HG02981 (cell line): ENCODE measurements at regions not wholly inside any gene's neighbourhood (a gene's known extent, or its start where the extent isn't known, plus 50 kb on each side); places are given as distances from the start of the nearest gene placed in this dataset.

Source experiments
- ATAC-seq: cut with Tn5 transposase; IDR thresholded peaks from one replicate; pipeline ENCODE4 v1.9.1; 2021; ENCODE audit warnings: mild to moderate bottlenecking, moderate library complexity; ENCODE audit not compliant: unreplicated experiment

- no peak for ATAC-seq
Observed at GRCh38 chr1:181369416-181369815, 113.9 kb upstream of the CACNA1E start.

DNA sequence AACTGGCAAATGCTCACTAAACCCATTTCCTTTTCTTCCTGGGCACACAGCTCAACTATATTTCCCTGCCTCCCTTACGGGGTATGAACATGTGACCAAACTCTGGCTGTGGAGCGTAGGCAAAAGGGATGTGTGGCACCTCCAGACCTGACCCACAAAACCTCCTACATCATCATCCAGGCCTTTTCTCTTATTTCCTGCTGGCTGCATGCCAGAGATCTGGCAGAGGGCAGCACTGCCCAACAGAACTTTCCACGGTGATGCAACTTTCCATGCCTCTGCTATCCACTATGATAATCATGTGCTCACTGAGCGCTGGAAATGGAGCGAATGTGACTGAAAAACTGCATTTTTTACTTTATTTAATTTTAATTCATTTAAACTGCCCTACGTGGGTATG lies 99.6 kb upstream of the CACNA1E start:
- no peak for ATAC-seq

GRCh38 chr1:181386340-181386739 lies 97.0 kb upstream of the CACNA1E start:
- no peak for ATAC-seq

DNA sequence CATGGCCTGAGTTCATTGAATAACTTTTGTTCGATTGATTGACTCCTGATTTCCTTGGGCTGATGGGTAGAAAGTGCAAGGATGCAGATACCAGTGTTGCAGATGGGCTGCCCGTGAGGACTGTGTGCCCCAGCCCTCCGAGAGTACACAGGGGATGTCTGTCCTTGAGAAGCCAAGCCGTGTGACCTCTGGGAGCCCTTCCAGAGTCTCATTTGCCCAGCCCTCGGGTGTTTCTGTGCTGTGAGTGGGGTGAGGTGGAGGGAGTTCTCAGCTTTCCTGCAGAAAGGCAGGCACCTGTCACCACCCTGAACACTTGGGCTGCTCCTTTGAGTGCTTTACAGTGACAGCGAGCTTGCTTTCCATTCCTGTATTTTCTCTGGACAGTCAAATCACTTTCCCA lies 96.4 kb upstream of the CACNA1E start:
- ATAC-seq: no peak

DNA sequence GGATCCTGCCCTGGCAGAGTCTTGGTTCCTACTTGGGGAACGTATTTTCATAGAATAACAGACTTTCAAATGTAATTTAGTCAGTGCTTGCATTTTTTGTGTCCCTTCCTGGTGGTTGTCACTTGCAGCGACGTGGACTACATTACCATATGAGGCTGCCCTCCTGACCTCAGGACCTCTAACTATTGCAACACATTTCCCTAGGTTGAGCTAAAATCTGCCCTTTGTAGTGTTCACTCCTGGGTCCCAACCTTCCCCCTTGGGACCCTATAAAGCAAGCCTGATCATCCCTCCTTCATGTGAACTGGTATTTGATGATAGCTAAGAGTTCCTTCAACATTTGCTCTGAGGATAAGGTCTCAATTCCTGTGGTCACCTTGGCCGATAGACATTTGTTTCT lies 95.6 kb upstream of the CACNA1E start:
- ATAC-seq: no peak

GRCh38 chr1:181390410-181391077 lies 92.8 kb upstream of the CACNA1E start:
- no peak for ATAC-seq

DNA sequence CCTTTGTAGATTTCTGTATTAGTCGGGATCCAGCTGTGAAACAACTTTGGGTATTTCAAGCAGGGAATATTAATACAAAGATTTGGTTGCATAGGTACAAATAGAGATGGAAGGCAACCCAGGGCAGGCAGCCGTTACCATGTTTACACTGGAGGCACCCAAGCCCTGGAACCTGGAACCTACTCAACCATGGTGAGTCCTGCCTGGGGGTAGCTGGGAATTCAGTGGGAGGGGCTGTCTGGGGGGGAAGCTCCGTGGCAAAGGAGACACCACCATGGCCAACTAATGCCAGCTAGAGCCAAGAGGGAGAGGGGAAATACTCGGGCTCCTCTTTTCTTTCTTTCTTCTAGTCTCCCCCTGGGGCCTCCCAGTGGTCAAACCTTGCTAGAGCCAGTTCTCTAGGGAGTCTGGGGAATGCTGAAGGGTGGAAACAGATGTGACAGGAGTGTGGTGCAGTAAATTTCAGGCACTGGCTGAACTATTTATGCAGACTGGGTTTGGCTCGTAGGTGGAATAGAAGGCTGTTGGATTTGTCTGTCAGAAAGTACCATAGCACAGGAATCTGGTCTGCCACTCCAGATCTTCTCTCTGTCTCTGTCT lies 91.9 kb upstream of the CACNA1E start:
- no peak for ATAC-seq

DNA sequence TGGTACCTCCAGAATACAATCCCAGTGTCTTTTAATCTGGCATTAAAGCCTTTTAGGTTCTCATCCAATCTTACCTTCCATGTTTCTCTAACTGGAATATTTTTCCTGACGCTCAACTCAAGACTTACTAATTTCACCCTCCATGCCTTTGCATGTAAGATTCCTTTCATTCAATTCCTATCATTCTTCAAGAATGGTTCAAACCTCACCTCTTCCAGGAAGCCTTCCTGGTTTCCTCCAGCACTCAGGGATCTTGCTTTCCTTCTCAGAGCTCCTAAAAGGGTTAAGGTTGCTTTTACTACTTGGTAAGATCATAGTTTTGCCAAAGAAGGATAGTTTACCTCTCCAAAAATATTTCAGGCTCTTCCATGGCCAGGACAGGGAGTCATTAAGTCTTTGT lies 91.2 kb upstream of the CACNA1E start:
- ATAC-seq: no peak

DNA sequence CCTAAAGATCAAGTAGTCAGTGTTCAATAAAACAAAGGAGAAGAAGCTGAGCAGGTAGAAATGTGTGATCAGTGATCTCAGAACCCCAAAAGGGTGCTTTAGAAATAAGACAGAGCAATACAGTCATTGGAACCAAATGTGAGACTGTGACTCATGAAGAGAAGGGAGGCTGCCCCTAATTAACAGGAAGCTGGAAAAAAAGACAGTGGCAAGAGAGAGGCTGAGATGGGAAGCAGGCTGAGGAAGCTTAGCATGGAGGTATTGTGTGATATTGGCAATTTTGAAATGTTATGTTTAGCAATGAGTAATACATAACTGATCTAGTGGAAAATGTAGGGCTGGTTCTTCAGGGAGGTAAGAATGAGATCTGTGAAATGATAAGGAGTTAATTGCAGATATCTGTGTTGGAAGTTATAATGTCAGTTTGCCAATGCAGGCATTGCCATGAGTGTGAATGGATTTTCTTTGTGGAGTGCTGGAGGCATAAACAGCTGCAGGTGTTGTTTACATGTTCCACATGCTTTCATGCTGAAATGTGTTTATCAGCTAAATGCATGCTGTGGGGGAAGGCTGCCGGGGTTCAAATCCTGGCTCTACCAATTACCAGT lies 90.6 kb upstream of the CACNA1E start:
- no peak for ATAC-seq

GRCh38 chr1:181394766-181395165 lies 88.6 kb upstream of the CACNA1E start:
- no peak for ATAC-seq

DNA sequence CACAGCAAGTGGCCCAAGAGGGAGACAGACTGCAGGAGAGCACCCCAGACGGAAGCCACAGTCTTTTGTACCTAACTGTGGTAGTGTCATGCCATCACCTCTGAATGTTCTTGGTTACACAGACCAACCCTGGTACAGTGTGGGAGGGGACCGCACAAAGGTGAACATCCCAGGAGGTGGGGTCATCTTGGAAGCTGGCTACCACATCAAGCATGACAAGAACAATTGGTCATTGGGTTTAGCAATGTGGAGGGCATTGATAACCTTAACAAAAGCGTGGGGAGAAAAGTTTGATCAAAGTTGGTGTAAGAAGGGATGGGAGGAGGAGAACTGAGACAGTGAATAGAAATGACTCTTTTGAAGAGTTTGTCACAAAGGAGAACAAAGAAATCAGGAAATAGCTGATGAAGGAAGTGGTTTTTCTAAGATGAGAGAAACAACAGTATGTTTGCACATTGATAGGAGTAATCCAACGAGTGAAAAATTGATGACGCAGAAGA lies 87.1 kb upstream of the CACNA1E start:
- no peak for ATAC-seq

GRCh38 chr1:181396811-181397210 lies 86.5 kb upstream of the CACNA1E start:
- no peak for ATAC-seq

DNA sequence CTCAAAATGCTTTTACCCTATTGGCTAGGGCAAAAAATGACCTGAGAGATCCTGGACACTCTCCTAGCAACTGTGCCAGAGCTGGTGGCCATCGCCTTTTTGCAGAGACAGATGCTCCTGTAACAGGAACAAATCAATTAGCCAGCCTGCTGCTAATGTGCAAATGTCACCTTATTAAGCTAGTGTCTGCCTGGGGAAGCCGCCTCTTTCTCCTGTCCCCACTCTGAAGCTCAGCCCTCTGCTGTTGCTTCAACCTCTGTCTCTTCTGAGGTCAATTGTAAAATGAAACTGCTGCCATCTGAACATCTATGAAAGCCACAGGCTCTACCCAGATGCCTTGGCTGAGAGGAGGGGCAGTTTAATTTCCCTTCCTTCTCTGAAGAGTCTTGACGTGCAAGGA lies 85.5 kb upstream of the CACNA1E start:
- ATAC-seq: peak; percentile 55

DNA sequence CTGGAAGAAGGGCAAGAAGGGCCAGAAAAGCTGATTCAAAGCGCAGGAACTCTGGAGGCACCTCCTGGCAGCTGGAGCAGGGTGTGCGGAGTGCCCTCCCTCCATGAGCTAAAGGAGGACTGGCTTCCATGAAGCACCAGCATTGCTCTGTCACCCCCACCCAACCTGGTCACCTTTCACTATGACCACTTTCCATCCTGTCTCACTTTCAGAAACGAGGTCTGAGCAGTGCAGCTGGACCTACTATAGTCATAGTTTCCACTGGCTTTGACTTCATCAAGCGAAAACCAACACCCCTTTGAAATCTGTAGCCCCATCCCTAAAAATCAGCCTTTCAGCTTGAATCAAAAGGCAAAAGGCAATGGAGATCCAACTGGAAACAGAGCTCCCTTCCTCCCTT lies 84.8 kb upstream of the CACNA1E start:
- peak; percentile 89 for ATAC-seq

DNA sequence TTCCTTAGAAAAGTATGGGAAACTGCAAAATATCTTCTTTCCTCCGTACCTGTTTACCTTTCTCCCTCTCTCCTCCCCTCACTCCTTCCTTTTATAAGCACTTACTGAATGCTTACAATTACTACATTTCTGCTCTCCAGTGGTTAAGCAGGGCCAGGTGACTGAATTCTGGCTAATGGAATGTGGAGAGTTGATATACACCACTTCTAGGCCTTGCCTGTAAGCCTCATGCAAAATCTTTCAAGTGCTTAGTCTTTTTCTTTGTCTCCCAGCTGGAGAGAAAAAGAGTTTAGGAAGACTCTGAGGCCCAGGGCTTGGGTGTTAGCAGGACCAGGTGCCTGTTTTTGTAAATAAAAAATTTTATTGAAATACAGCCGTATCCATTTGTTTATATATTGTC lies 77.7 kb upstream of the CACNA1E start:
- ATAC-seq: no peak

DNA sequence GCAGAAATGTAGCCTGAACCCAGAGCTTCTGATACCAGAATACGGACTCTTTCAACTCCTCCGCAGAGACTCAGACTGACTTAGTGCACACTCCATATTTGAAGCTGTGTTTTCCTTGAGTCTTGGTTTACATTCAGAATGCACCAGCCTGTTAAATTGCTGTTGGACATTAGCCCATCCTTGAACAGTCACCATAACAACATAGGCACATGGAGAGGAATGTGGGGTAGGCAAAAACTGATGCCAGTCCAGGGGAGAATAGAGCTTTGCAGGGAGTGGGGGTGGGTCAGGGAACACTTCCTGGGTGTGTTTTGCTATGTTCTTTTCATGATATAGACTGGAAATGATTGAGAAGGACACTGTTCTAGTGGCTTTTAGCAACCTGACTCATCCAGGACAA lies 76.3 kb upstream of the CACNA1E start:
- ATAC-seq: no peak

- no peak for ATAC-seq
Observed at GRCh38 chr1:181409981-181410380, 73.3 kb upstream of the CACNA1E start.

- ATAC-seq: no peak
Observed at GRCh38 chr1:181412746-181413145, 70.6 kb upstream of the CACNA1E start.

DNA sequence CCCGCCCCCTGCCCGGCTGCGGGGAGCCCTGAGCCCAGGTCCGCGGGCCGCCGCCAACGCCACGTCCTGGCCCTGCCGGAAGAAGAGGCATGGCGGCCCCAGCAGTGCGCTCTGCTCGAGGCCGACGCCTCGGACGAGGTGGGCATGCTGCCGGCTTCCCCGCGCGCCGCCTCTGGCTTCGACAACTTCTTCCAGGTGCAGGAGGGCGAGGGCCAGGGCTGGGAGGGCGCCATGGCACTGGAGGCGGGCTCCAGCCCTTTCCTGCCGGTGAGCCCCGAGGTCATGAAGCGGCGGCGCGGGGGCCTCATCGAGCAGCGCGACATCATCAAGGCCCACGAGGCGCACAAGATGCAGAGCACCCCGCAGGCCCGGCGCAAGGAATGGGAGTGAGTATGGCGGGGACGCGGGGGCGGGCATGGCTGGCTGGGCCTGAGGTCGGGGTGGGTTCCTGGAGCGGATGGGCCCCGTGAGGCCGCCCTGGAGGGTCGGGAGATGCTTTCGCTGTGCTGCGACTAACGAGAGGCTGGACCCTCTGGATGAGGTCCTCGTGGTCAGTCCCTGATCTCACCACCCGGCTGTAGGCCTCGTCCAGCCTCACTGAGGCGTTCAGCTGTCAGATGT lies 70.0 kb upstream of the CACNA1E start:
- ATAC-seq: no peak

DNA sequence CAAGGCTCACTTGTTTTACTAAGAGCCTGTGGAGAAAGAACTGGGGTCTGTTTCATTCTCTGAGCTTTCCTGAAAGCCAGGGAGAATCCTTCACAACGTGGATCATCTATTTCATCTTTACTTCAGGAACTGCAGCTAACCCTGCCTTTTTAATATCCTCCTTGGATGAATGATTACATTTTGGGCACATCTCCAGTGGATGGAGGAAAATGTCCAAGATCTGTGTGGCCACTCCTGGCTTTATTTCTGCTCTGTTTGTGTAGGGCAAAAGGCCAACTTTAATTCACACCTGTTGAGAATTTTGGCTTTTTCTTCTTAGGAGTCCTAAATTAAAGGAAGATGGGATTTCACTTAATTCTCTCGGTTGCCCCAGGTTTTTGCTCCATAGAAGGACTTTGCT lies 69.5 kb upstream of the CACNA1E start:
- ATAC-seq: no peak

GRCh38 chr1:181416268-181416860 lies 67.0 kb upstream of the CACNA1E start:
- ATAC-seq: no peak

- no peak for ATAC-seq
Observed at GRCh38 chr1:181417915-181418314, 65.4 kb upstream of the CACNA1E start.
